GM21360 (cell line): ENCODE measurements at regions not wholly inside any gene's neighbourhood (a gene's known extent, or its start where the extent isn't known, plus 50 kb on each side); places are given as distances from the start of the nearest gene placed in this dataset.
A peak's percentile ranks its signal among the peaks of the same experiment; 100 is the strongest.

Source experiments
- ATAC-seq: cut with Tn5 transposase; IDR thresholded peaks from one replicate; pipeline ENCODE4 v1.9.1; 2021; ENCODE audit warnings: mild to moderate bottlenecking, moderate library complexity; ENCODE audit not compliant: unreplicated experiment

DNA sequence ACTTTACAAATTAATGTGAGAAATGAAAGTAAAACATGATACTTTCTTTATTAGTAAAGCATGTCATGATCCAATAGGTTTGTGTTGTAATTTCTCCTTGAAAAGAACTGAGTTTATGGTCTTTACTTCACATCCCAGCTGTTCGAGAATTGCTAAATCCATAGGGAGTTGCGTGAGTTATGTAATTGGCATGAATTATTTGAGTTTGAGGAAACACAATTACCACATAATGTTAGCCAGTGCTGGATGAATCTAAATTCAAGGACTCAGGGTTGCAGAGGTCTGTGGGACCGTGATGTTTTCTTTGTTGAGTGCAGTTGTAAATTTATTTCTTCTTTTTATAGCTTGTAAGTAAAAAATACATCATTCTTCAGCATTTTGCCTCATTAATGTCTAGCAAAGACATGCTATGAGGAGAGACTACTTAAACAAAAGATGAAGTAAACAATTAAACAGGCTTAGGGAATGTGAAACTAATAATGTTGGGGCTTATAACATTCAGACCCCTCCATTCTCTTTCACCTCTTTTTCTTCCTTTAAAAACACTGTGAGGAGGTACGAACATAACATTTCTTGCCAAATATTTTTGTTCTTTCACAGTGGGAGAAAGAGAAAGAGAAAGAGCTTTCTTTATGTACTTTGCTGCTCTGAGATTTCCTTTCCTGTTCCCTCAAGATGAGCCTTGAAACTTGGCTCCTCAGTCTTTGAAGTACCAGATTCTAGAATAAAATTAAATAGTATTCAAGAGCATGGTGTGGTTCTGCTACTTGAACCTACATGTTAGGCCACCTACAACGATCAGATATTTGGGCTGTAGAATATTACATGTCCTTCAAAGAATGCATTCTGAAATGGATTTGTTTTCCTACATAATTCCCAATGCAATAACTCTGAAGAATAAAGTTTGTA, 159.6 kb upstream of the ANK2 start:
- ATAC-seq = no peak

- ATAC-seq = no peak
Measured at GRCh38 chr4:112894480-112894879, 155.0 kb upstream of the ANK2 start.

GRCh38 chr4:112894951-112895350, 154.5 kb upstream of the ANK2 start:
- no peak for ATAC-seq

DNA sequence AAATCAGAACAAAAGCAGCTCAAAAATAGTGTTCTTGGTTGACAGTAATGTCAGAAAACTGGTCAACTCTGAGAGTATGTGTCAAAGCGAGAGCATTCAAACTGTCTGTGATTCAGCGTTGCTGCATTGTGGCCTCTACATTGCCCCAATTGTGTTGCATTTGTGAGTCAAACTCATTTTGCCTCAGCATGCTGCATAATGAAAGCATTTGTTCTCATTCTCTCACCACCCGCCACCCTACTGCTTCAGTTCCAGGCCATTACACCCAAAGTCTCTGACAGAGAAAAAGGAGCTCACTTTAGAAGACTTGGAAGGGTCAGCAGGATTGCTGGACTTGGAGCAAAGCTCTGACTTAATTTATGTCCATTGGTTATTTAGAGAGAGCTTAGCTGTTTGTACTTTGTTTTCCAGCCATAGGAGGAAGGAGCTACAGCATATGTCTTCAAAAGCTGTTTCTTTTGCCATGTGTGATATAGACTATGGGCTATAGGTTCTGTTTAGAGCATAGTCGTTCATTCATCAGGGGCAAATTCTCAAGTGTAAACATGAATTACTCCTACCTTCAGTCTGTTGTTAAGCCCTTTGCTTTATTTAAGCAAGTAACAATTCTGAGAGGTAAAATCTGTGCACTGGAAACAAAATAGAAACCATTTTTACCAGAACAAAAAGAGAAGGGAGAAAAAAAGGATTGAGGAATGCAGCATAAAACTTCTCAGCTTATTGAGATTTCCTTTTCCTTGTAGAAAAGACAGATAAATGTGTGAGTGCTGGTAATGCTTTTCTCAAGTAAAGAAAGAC, 153.4 kb upstream of the ANK2 start:
- ATAC-seq = peak; percentile 67

- ATAC-seq = no peak
Measured at GRCh38 chr4:112896609-112897190, 152.8 kb upstream of the ANK2 start.

DNA sequence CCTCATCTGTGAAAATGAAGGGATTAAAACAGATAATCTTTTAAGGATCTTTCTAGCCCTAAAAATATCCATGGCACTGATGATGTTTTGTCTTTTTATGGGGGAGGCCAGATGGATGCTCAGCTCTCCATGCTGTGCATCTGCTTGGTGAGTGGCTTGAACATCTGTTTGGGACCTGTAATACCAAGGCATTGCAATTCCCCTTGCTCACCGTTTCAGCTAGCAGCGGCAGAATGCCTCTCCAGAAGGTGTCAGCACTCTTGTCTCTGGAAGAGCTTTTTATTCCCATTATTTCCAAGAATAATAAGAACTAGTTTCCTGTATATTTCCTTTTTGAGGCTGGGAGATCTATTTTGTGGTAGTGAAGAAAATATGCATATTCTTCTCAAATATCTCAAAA, 151.9 kb upstream of the ANK2 start:
- ATAC-seq = no peak

DNA sequence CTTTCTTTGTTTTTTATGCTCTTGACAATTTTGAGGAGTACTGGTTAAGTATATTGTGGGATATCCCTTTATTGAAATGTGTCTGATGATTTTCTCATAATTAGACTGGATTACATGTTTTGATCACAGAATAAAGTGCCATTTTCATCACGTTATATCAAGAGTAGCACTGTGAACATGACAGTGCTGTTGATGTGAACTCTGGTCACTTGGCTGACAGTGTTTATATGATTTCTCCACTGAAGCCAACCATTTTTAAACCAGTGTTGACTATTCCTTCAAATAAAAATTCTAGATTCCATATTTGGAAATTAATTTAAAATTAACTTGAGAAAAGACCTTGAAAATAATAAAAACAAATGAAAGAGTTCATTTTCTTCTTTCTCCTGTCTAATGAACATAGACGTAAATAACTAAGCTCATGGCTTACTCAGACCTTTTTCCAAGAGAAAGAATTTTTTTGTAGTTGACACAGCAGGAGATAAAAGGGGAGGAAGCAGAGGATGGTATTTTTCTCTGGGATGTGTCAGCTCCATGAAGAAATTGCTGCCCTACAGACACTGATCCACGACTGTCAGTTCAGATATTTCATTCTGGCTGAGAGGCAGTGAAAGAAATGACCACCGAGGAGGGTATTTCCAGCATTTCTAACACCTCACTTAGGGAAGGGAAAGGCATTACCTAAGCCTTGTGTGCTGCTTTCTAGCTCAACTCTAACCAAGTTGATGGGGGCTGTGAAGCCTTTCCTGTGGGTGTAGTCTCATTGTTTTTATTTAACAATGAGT, 150.9 kb upstream of the ANK2 start:
- no peak for ATAC-seq

DNA sequence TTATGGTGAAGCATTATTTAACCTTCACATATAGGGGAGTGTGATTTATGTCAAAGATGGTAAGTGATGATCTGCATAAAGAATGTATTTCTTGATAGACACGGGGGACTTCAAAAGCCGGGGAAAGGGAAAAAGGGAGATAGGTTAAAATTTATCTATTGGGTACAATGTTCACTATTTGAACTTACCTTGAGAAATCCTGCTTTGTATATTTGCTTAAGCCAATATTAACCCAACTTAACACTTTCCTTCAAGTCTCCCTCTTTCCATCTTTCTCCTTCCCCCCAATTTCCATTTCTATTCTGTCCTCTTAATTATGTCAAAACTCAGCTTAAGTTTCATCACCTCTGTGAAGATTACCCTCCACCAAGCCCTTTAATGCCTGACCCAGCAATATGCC, 149.0 kb upstream of the ANK2 start:
- no peak for ATAC-seq

DNA sequence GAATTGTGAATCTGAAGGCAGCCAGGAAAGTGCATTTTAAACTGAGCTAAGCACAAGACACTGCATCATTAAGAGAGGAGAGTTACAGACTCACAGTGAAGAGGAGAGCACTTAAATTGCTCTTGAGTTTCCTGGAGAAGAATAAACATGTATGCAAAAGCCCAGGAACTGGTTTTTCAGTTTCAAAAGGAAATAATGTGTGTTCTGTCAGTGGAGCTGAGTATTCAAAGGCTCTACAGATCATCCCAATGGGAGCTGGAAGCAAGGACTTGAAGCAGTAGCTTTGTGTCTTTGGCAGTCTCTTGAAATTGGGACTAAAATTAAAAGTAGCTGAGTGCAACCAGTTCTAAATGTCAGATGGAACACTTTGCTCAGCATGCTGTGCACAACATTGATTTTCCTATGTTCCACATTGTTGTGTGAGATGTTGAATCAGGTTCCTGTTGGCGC, 147.5 kb upstream of the ANK2 start:
- no peak for ATAC-seq

GRCh38 chr4:112905728-112906127, 143.7 kb upstream of the ANK2 start:
- no peak for ATAC-seq

GRCh38 chr4:112908511-112908910, 140.9 kb upstream of the ANK2 start:
- ATAC-seq = no peak

DNA sequence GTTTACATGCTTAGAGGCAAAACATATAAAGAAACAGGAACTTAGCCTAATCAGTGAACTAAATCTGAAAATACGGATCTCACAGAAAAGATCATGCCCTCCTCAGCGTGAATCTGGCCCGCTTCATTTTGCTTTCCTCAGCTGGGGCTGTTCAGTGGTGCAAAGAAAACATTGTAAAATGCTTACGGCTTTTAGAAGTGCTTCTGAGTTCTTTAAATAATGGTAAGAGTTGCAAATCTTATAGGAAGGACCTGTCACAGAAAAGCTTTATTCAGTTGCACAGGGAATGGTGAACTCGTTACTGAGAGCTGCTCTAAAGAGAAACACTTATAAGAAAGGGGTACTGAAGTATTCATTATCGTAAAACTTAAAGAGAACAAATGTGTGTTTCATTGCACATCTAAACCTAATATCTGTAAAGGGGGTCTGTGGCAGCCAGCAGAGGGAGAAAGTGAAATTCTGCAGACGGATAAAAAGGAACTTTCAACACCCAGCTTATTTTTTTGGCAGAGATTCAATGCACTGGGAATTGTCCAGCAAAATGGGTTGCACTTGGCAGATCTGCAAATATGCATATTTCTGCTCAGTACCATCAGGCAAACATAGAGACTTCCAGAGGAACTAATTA, 139.2 kb upstream of the ANK2 start:
- ATAC-seq = no peak

GRCh38 chr4:112916868-112917267, 132.6 kb upstream of the ANK2 start:
- ATAC-seq = no peak

- ATAC-seq = no peak
Measured at GRCh38 chr4:112923516-112923915, 125.9 kb upstream of the ANK2 start.

DNA sequence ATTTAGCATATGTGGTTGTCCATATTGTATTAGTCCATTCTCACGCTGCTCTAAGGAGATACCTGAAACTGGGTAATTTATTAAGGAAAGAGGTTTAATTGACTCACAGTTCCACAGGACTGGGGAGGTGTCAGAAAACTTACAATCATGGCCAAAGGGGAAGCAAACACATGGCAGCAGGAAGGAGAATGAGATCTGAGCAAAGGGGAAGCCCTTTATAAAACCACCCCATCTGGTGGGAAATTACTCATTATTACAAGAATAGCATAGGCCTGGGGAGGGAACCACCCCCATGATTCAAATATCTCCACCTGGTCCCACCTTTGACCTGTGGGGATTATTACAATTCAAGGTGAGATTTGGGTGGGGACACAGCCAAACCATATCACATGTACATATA, 122.6 kb upstream of the ANK2 start:
- ATAC-seq = no peak

GRCh38 chr4:112927544-112927943, 121.9 kb upstream of the ANK2 start:
- ATAC-seq = no peak

DNA sequence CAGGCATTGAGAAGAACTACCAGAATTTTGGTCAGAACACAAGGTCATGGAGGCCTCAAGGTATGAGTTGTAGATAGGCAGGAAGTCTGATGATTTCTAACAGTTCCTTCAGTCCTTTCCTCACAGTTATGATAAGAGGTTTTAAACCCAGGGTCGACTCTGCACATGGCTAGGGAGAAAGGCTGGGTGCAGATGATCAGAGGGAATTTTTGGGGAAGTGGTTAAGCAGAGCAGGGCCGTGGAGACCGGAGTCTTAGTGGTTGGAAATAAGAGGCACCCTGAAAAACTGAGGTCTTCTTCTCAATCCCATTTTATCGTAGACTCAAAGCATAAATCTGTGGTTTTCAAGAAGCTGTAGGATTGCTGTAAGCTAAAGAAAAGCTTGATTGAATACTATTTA, 118.5 kb upstream of the ANK2 start:
- no peak for ATAC-seq

DNA sequence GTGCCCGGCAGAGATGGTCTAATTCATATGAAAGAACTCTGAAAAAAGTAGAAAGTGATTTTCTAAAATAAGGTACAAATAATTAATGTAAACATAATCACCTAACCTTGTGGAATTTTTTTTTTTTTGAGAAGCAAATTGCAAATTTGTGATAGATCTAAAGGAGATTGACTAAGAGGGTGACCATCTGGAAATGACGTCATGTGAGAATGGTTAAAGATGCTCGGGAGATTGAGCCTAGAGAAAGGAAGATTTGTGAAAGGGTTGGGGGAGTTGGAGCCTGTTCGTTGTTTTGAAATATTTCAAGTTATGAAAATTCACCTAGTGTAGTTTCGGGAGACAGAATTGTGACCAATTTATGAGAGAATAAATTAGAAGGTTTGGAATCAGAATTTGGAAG, 115.7 kb upstream of the ANK2 start:
- no peak for ATAC-seq

DNA sequence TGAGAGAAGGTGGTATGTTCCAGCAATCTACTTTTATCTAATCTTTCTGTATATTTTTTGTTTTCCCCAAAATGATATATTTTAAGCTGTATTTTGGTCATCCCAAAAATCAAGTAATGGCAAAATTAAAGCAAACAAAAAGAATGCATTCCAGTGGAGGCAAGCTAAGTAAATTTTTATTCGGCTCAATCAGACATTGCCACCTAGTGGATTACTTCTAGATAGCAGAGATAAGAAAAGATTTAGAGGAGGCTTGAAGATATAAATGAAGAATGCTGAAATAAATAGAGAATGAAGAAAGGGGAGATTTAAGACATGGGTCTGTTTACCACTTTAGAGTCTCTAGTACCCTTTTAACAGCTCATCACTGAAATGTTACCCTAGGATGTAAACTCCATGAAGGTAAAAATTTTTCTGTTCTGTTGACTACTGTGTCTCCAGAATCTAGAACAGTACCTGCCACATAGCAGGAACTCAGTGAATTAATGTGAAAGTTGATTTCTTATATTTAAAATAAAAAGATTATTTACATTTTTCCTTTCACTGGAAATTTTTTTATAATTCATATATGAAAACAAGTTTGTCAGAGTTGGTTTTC, 110.9 kb upstream of the ANK2 start:
- no peak for ATAC-seq

- no peak for ATAC-seq
Measured at GRCh38 chr4:112939901-112940300, 109.6 kb upstream of the ANK2 start.
